ENCODE measurements at regions not wholly inside any gene's neighbourhood (a gene's known extent, or its start where the extent isn't known, plus 50 kb on each side); places are given as distances from the start of the nearest gene placed in this dataset.

- TF ChIP-seq CTCF (IDR thresholded peaks at IDR 0.05; ENCODE audit: borderline replicate concordance, insufficient read depth, low read depth, low read length), result no peak
- no peak overlapping the region for H3K4me3 ChIP-seq (ENCODE audit: low read depth, low read length)
Measured at GRCh38 chr1:4275083-4275482, 375.0 kb upstream of the C1orf174 start.

GRCh38 chr1:4276238-4276637 is 376.2 kb upstream of the C1orf174 start:
- H3K4me3 ChIP-seq (ENCODE audit: low read depth, low read length), result no peak overlapping the region
- TF ChIP-seq CTCF (IDR thresholded peaks at IDR 0.05; ENCODE audit: borderline replicate concordance, insufficient read depth, low read depth, low read length), result no peak

GRCh38 chr1:4277598-4277997 is 376.8 kb upstream of the AJAP1 start:
- no peak for TF ChIP-seq CTCF (IDR thresholded peaks at IDR 0.05; ENCODE audit: borderline replicate concordance, insufficient read depth, low read depth, low read length)
- H3K4me3 ChIP-seq (ENCODE audit: low read depth, low read length), result no peak overlapping the region

DNA sequence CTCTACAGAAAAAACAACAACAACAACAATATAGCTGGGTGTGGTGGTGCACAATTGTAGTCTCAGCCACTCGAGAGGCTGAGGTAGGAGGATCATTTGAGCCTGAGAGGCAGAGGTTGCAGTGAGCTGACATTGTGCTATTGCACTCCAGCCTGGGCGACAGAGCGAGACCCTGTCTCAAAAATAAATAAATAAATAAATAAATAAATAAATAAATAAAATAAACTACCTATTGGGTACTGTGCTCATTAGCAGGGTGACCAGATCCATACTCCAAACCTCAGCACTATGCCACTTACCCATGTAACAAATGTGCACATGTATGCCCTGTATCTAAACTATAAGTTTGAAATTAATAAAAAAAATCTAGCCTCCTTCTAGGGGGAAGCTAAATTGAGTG is 369.4 kb upstream of the AJAP1 start:
- no peak for TF ChIP-seq CTCF (IDR thresholded peaks at IDR 0.05; ENCODE audit: borderline replicate concordance, insufficient read depth, low read depth, low read length)
- H3K4me3 ChIP-seq (ENCODE audit: low read depth, low read length), result no peak overlapping the region

DNA sequence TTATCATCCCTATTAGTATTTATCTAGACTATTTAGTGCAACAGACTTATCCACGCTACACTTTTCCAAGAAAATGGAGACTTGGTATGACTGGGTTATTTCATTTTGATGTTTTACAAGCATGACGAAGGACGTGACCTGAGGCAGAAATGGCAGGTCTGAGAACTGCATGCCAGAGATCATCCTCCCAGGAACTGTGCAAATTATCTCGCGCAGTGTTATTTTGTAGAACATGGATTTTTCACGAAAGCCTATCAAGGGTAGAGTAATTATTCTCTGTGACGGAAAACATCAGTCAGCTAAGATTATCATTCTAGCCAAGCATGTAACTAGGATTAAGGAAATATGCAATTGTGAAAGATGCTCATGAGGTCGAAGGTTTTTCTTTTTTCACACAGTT is 361.5 kb upstream of the AJAP1 start:
- no peak for TF ChIP-seq CTCF (IDR thresholded peaks at IDR 0.05; ENCODE audit: borderline replicate concordance, insufficient read depth, low read depth, low read length)
- H3K4me3 ChIP-seq (ENCODE audit: low read depth, low read length), result no peak overlapping the region

GRCh38 chr1:4298361-4299083 is 355.9 kb upstream of the AJAP1 start:
- H3K4me3 ChIP-seq (ENCODE audit: low read depth, low read length), result no peak overlapping the region
- no peak for TF ChIP-seq CTCF (IDR thresholded peaks at IDR 0.05; ENCODE audit: borderline replicate concordance, insufficient read depth, low read depth, low read length)

DNA sequence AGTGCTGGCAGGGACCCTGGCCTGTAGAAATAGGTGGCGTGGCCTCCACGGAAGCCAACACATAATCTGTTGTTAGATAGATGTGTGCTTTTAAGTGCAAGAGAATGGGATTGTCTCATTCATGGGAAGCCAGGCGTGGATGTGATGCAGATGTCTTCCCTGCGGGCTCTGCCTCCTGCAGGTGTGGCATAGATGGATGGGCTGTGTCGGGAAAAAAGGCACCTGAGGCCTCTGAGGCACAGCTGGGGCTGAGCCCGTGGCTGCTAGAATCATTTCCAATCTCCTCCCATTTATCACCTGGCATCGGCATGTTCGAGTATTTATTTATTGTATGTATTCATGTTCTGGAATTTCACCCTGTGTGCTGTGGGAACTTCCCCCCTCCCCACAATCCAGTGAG is 353.4 kb upstream of the AJAP1 start:
- H3K4me3 ChIP-seq (ENCODE audit: low read depth, low read length), result no peak overlapping the region
- TF ChIP-seq CTCF (IDR thresholded peaks at IDR 0.05; ENCODE audit: borderline replicate concordance, insufficient read depth, low read depth, low read length), result no peak
